Choroid plexus epithelial cell (primary cell): ENCODE measurements at regions not wholly inside any gene's neighbourhood (a gene's known extent, or its start where the extent isn't known, plus 50 kb on each side); places are given as distances from the start of the nearest gene placed in this dataset.
"Not testable (repeated sequence)": the region's sequence is repeated elsewhere in the genome, so short reads cannot be mapped to it uniquely, and the experiment has no call there.

ENCODE experiments used
- DNase-seq: peaks from one replicate; pipeline ENCODE4 v3.0.0-alpha.2; 2010; ENCODE audit warnings: low read depth
- H3K4me3 ChIP-seq: 2 replicates; pipeline ENCODE4 v1.5.1; 2011; ENCODE audit warnings: low read depth, mild to moderate bottlenecking, control low read depth, low read length, moderate library complexity
- TF ChIP-seq, protein P1 (sequence below): conservative IDR thresholded peaks from 2 replicates; pipeline ENCODE4 v1.5.1; 2011; ENCODE audit warnings: low read depth, mild to moderate bottlenecking, control low read depth, inconsistent platforms, low read length, moderate library complexity

DNA sequence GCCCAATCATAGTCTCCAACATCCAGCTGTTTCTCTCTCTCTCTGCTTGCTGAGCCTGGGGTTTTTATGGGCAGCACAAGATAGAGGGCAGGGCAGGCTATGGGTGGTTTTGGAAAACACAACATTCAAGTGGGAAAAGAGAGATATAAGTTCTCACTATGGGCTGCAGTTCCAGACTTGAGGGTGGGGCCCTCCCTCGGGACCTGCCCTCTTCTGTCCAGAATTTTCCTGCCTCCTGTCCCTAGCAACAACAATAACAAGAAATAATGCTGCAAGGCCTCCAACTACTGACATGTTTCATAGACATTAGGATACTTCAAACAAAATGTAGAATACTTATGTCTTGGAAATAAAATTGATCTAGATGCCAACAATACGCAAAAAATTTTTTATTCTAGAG is 107.8 kb downstream of the C18orf54 start:
- no peak overlapping the region for H3K4me3 ChIP-seq
- no peak for DNase-seq
- TF ChIP-seq, protein P1, sequence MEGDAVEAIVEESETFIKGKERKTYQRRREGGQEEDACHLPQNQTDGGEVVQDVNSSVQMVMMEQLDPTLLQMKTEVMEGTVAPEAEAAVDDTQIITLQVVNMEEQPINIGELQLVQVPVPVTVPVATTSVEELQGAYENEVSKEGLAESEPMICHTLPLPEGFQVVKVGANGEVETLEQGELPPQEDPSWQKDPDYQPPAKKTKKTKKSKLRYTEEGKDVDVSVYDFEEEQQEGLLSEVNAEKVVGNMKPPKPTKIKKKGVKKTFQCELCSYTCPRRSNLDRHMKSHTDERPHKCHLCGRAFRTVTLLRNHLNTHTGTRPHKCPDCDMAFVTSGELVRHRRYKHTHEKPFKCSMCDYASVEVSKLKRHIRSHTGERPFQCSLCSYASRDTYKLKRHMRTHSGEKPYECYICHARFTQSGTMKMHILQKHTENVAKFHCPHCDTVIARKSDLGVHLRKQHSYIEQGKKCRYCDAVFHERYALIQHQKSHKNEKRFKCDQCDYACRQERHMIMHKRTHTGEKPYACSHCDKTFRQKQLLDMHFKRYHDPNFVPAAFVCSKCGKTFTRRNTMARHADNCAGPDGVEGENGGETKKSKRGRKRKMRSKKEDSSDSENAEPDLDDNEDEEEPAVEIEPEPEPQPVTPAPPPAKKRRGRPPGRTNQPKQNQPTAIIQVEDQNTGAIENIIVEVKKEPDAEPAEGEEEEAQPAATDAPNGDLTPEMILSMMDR = no peak

GRCh38 chr18:54466248-54467005 is 108.7 kb downstream of the C18orf54 start:
- no peak overlapping the region for H3K4me3 ChIP-seq
- no peak for DNase-seq

GRCh38 chr18:54479365-54479764 is 111.7 kb upstream of the DYNAP start:
- no peak overlapping the region for H3K4me3 ChIP-seq
- TF ChIP-seq, protein P1 = no peak
- no peak for DNase-seq

More at GRCh38 chr18:54466248-54467005, 108.7 kb downstream of the C18orf54 start:
- TF ChIP-seq, protein P1 = no peak

GRCh38 chr18:54480616-54481015 is 110.4 kb upstream of the DYNAP start:
- no peak overlapping the region for H3K4me3 ChIP-seq
- no peak for DNase-seq
- TF ChIP-seq, protein P1 = no peak

DNA sequence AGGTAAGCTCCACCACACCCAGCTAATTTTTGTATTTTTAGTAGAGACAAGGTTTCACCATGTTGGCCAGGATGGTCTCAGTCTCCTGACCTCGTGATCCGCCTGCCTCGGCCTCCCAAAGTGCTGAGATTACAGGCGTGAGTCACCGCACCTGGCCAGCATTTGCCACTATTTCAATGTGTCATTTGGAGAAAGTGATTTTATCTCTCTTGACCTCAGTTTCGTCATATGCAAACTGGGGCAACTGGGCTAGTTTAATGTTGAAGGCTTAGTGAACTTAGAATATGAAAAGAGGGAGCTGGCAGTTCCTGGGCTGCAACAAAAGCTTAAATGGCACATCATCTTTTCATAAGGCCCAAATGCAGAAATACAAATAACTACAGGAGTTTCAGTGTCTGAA is 88.6 kb upstream of the DYNAP start:
- not testable (repeated sequence) for DNase-seq, H3K4me3 ChIP-seq

GRCh38 chr18:54503131-54503894 is 87.7 kb upstream of the DYNAP start:
- DNase-seq = no peak
- H3K4me3 ChIP-seq = no peak overlapping the region
- TF ChIP-seq, protein P1 = no peak

GRCh38 chr18:54506516-54507261 is 84.4 kb upstream of the DYNAP start:
- no peak for DNase-seq
- no peak overlapping the region for H3K4me3 ChIP-seq
- TF ChIP-seq, protein P1 = no peak
